C4-2B (cell line): ENCODE measurements at regions not wholly inside any gene's neighbourhood (a gene's known extent, or its start where the extent isn't known, plus 50 kb on each side); places are given as distances from the start of the nearest gene placed in this dataset.

ENCODE experiments used
- H3K27ac ChIP-seq: fragments of 450-650 bp; 2 replicates; pipeline ENCODE4 v1.5.1; 2017
- CTCF ChIP-seq: fragments of 450-650 bp; conservative IDR thresholded peaks from 2 replicates; pipeline ENCODE4 v1.5.1; 2017; ENCODE audit warnings: mild to moderate bottlenecking
- ZFX ChIP-seq: fragments of 450-650 bp; IDR thresholded peaks from 2 replicates; pipeline ENCODE4 v1.6.1; 2017

GRCh38 chr11:115963156-115963555, 458.9 kb upstream of the CADM1 start:
- TF ChIP-seq ZFX, result no peak
- no peak for TF ChIP-seq CTCF
- H3K27ac ChIP-seq, result no peak overlapping the region

DNA sequence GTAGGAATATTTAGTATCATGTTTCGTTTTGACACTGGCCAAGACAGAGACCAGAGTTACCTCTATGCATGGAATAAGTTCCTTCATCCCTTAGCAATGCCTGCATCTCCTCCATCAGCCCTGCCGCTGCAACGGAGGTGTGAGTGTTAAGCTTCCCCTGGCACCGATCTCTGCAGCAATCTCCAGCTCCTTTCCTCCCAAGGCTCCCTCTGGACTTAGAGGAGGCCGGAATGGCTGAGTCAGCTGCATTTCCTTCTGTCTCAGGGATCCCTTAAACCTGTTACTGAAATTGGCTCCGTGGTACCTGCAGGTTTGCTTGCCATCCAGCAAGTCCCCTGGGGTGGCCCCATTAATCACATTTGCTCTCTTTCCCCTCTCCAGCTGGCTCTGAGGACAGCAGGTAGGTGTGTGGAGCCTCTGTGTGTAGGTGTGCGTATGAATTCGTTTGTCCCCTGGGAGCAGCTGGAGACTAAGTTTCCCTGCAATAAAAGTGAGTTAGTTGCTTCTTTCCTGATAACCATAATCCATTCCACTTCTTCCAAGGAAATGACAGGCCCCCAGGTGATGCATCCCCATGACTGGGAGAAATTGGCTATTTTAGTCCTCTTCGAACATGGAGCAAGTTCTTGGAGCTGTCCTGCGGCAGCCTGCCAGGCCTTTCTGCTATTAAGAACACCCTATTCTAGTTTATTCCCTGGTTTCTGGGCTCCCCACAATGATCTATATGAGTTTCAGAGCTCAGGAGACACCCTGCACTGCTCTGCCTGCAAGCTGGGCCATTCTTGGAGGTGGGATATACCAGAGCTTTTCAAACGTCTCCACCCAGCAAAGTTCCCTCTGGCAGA, 457.2 kb upstream of the CADM1 start:
- H3K27ac ChIP-seq, result no peak overlapping the region
- TF ChIP-seq ZFX, result no peak
- TF ChIP-seq CTCF, result no peak

DNA sequence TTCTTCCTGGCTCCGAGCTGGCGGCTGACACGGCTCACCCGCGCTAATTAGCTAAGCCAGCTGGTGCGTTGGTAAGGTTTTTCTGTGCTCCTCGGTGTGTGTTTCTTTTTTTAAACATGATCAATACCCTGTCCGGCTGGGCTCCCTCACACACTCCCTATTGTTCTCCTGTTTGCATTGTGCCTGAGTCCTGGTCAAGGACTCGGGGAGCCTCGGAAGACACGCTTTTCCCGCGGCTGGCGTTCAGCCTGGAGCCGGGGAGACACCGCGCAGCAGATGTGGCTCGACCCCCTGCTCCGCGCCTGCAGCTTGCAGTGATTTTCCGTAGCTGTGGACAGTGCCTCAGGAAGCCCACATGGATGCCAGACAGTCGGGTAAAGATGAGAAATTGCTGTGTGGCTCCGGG, 454.9 kb upstream of the CADM1 start:
- TF ChIP-seq CTCF (no peak), ZFX (no peak)
- H3K27ac ChIP-seq, result no peak overlapping the region

DNA sequence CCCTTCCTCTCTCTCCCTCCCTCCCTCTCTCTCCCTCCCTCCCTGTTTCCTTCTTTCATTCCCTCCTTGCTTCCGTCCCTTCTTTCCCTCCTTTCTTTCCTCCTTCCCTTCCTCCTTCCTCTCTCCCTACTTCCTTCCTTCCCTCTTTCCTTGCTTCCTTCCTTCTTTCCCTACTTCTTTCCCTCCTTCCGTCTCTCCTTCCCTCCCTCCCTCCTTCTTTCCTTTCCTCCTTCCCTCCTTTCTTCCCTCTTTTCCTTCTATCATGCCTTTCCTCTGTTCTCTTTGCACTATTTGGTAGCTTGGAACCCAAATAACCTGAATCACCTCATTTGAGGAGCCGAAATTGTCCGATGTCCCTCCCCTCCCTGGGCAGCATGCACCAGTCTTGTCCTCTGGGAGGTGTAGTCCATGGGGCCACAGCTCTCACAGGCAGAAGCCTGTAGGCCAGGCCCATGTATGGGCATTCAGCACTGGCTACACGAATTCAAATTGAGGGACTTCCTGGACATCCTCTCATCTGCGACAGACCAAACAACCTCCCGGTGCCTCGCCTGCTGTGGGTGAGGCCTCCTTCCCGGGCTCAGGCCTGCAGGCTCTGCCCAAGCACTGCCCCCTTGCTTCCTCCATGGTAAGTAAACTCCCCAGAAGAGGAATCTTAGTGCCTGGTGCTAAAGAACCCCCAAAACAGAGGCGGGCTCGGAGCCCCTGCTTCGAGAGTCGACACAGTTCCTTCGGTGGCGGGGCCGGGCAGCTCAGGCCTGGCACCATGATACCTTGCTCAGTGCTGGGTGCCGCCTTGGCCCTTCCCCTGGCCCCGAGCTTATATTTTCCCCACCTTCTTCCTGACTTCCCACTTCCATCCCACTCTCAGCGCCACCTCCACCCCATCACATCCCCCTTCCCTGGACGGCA, 454.1 kb upstream of the CADM1 start:
- no peak for TF ChIP-seq ZFX
- no peak for TF ChIP-seq CTCF
- H3K27ac ChIP-seq, result no peak overlapping the region

DNA sequence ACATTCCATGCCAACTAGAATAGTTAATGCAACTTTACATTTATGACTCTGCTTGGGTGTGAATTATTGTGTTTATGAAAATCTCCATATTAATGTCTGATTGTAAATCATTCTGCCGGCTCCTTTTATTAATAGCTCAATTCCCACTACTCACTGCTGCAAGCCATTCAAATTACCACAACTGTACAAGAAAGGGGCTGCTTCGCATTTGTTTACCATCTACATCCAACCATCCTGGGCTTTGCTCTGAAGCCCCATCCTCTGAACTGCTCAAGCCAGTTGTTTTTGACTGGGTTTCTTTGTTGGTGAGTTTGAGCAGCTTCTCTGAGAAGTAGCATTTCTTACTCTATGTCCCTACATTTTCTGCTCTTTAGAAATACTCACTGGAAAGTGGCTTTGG, 451.6 kb upstream of the CADM1 start:
- TF ChIP-seq ZFX (no peak), CTCF (no peak)
- no peak overlapping the region for H3K27ac ChIP-seq

GRCh38 chr11:115950660-115951059, 446.4 kb upstream of the CADM1 start:
- no peak overlapping the region for H3K27ac ChIP-seq
- TF ChIP-seq ZFX, result no peak
- TF ChIP-seq CTCF, result no peak

DNA sequence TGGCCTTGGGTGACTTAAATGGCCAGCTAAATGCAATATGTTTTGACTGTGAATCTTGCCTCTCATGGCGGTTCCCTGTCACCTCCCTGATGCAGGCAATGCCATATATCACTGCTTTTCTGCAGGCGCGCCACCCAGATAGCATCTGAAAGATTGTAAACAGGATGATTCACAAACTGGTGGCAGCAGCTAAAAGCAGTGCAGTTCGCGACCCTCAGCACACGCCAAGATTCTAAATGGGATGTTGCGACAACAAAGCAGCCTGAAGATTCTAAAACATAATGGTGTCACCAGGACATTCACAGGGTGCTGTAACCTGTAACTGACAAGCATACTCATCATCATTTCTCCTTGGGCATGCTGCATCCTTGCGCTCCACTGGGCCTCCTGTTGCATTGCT, 440.4 kb upstream of the CADM1 start:
- TF ChIP-seq ZFX (no peak), CTCF (no peak)
- no peak overlapping the region for H3K27ac ChIP-seq
